A673 (cell line): ENCODE measurements at regions not wholly inside any gene's neighbourhood (a gene's known extent, or its start where the extent isn't known, plus 50 kb on each side); places are given as distances from the start of the nearest gene placed in this dataset.

Experiments
- EZH2 ChIP-seq: fragments of 200-600 bp; sonication (generic); IDR thresholded peaks from 2 replicates; pipeline ENCODE4 v1.6.1; 2017; ENCODE audit warnings: borderline replicate concordance, low read depth, mild to moderate bottlenecking, mixed read lengths, antibody characterized with exemption, low read length; ENCODE audit not compliant: poor library complexity, severe bottlenecking
- TF ChIP-seq, protein P1 (sequence below): fragments of 300-800, 200-600 bp; sonication (generic); conservative IDR thresholded peaks from 2 replicates; pipeline ENCODE4 v1.5.1; 2017; ENCODE audit warnings: low read depth, mild to moderate bottlenecking, antibody characterized with exemption, low read length, moderate library complexity, mixed read lengths

DNA sequence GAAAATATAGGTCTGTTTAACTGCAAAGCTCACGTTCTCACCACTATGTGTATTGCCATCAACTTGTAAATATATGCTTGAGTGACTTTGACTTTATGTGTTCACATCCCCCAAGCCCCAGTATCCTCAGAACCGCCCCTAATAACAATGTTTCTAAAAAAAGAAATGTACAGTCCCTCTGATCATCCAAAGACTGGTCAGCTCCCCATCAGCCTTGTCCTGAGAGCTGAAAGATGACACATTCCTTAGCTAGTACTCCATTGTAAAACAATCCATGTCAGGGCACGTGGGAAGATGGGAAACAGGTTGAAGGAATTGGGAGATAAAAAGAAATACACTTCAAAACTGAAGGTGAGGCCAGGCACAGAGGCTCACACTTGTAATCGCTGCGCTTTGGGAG is 279.4 kb upstream of the WWC1 start:
- TF ChIP-seq, protein P1, sequence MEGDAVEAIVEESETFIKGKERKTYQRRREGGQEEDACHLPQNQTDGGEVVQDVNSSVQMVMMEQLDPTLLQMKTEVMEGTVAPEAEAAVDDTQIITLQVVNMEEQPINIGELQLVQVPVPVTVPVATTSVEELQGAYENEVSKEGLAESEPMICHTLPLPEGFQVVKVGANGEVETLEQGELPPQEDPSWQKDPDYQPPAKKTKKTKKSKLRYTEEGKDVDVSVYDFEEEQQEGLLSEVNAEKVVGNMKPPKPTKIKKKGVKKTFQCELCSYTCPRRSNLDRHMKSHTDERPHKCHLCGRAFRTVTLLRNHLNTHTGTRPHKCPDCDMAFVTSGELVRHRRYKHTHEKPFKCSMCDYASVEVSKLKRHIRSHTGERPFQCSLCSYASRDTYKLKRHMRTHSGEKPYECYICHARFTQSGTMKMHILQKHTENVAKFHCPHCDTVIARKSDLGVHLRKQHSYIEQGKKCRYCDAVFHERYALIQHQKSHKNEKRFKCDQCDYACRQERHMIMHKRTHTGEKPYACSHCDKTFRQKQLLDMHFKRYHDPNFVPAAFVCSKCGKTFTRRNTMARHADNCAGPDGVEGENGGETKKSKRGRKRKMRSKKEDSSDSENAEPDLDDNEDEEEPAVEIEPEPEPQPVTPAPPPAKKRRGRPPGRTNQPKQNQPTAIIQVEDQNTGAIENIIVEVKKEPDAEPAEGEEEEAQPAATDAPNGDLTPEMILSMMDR = no peak
- TF ChIP-seq EZH2 = no peak
